ENCODE measurements at regions not wholly inside any gene's neighbourhood (a gene's known extent, or its start where the extent isn't known, plus 50 kb on each side); places are given as distances from the start of the nearest gene placed in this dataset.

GRCh38 chr1:191162762-191163161 lies 685.1 kb upstream of the BRINP3 start:
- FAIRE-seq, result no peak
- no peak for ATAC-seq
- DNase-seq (ENCODE audit: extremely low read depth in 1 of 4, low spot score in 3 of 4), result no peak
- Histone ChIP-seq H3K36me3 (ENCODE audit: control insufficient read depth, insufficient read depth, low read length) (no peaks in the 10 kb centered on the region), H3K9me3 (replicated peaks; ENCODE audit: control insufficient read depth, insufficient read depth, low read depth, low read length) (0 out of 2 replicates have a peak, but pooled peaks cover 2% of the 10 kb centered on the region), H3K79me2 (ENCODE audit: control insufficient read depth, insufficient read depth, low read length) (no peaks in the 10 kb centered on the region), H3K9ac (ENCODE audit: insufficient read depth in 1 of 2, low read depth in 2 of 2, low read length in 2 of 2) (no peak overlapping the region), H3K27ac (ENCODE audit: extremely low read depth, low read depth, low read length) (no peak overlapping the region), H4K20me1 (replicated peaks; ENCODE audit: control insufficient read depth, insufficient read depth, low read length) (no peaks in the 10 kb centered on the region), H3K4me1 (replicated peaks in 1 of 2; ENCODE audit: control insufficient read depth in 2 of 2, insufficient read depth in 2 of 2, low read length in 2 of 2) (no peaks in the 10 kb centered on the region), H3K27me3 (ENCODE audit: control insufficient read depth in 2 of 2, insufficient read depth in 2 of 2, low read length in 2 of 2) (no peaks in the 10 kb centered on the region), H3K9me1 (ENCODE audit: control insufficient read depth, insufficient read depth, low read length) (no peaks in the 10 kb centered on the region), H2AFZ (ENCODE audit: low read depth, low read length) (no peak overlapping the region), H3K4me2 (ENCODE audit: insufficient read depth, low read length) (no peak overlapping the region), H3K4me3 (no peak overlapping the region)
- ChIA-PET POLR2A (no interaction called here), CTCF (ENCODE audit: low intra/inter-chr PET ratio) (no interaction called here)
- TF ChIP-seq ZKSCAN8 (CRISPR knock-in tag; IDR thresholded peaks at IDR 0.05) (no peak), TAF15 (IDR thresholded peaks at IDR 0.05; ENCODE audit: low read depth, low read length) (no peak), C11orf30 (IDR thresholded peaks at IDR 0.05; ENCODE audit: low read depth) (peak; percentile 38; the same call in 1 of the 2 replicates), MAFK (IDR thresholded peaks at IDR 0.05; ENCODE audit: low read length) (peak; percentile 6; the same call in 1 of the 2 replicates), ZNF316 (IDR thresholded peaks at IDR 0.05) (peak; percentile 77)
- BruUV-seq (replicated peaks), result no TSS peak
- WGBS (ENCODE audit: insufficient coverage, low coverage, missing lambda C conversion rate), result 0% methylated on average over 2 of the region's 2 CpGs
- in situ Hi-C loops (cut with MboI), result no loop called here
- intact Hi-C loops (cut with micrococcal nuclease), result no loop called here

DNA sequence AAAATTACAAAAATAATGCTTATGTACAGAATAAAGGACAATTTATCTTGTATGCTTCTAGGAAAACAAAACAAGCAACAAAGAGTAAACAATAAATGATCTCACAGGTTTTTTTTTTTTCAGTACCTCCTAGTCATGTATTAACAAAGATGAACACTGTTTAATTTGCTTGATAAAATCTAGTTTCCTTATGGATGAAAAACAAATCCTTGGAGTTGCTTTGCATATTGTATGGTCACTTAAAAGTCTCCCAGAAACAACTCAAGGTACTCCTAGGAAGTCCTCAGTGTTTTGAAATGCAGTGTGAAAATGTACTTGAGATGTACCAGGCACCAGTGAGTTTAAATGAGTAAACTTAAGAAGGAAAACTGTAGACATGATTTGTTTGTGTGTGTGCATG lies 686.0 kb upstream of the BRINP3 start:
- no TSS peak for BruUV-seq (replicated peaks)
- H3K4me1 ChIP-seq (replicated peaks in 1 of 2; ENCODE audit: control insufficient read depth in 2 of 2, insufficient read depth in 2 of 2, low read length in 2 of 2), result no peaks in the 10 kb centered on the region
- no peaks in the 10 kb centered on the region for H3K79me2 ChIP-seq (ENCODE audit: control insufficient read depth, insufficient read depth, low read length)
- H3K4me2 ChIP-seq (ENCODE audit: insufficient read depth, low read length), result no peak overlapping the region
- H3K9me3 ChIP-seq (replicated peaks; ENCODE audit: control insufficient read depth, insufficient read depth, low read depth, low read length), result 0 out of 2 replicates have a peak, but pooled peaks cover 2% of the 10 kb centered on the region
- in situ Hi-C loops (cut with MboI) (no loop called here), intact Hi-C loops (cut with micrococcal nuclease) (no loop called here)
- no peaks in the 10 kb centered on the region for H4K20me1 ChIP-seq (replicated peaks; ENCODE audit: control insufficient read depth, insufficient read depth, low read length)
- H3K9ac ChIP-seq (ENCODE audit: insufficient read depth in 1 of 2, low read depth in 2 of 2, low read length in 2 of 2), result no peak overlapping the region
- CTCF ChIA-PET (ENCODE audit: low intra/inter-chr PET ratio), result no interaction called here
- H3K9me1 ChIP-seq (ENCODE audit: control insufficient read depth, insufficient read depth, low read length), result no peaks in the 10 kb centered on the region
- H3K36me3 ChIP-seq (ENCODE audit: control insufficient read depth, insufficient read depth, low read length), result no peaks in the 10 kb centered on the region
- H3K27me3 ChIP-seq (ENCODE audit: control insufficient read depth in 2 of 2, insufficient read depth in 2 of 2, low read length in 2 of 2), result no peaks in the 10 kb centered on the region
- DNase-seq (ENCODE audit: extremely low read depth in 1 of 4, low spot score in 3 of 4), result no peak
- no peak overlapping the region for H3K27ac ChIP-seq (ENCODE audit: extremely low read depth, low read depth, low read length)
- no peak overlapping the region for H3K4me3 ChIP-seq
- ATAC-seq, result no peak
- POLR2A ChIA-PET, result no interaction called here
- FAIRE-seq, result no peak
- no peak overlapping the region for H2AFZ ChIP-seq (ENCODE audit: low read depth, low read length)
- TF ChIP-seq STAT5A (IDR thresholded peaks at IDR 0.05; ENCODE audit: borderline replicate concordance, low read length), result no peak
- TF ChIP-seq HMBOX1 (IDR thresholded peaks at IDR 0.05), result no peak
- no peak for TF ChIP-seq EP400 (IDR thresholded peaks at IDR 0.05)
- no peak for TF ChIP-seq PHTF2 (CRISPR knock-in tag; IDR thresholded peaks at IDR 0.05)
- TF ChIP-seq ZNF217 (CRISPR knock-in tag; IDR thresholded peaks at IDR 0.05), result no peak
- TF ChIP-seq ARID2 (IDR thresholded peaks at IDR 0.05), result no peak
- no peak for TF ChIP-seq U2AF2 (optimal IDR thresholded peaks at IDR 0.05; ENCODE audit: low read depth, low read length)
- TF ChIP-seq KLF16 (IDR thresholded peaks at IDR 0.05), result no peak
- TF ChIP-seq LCOR (CRISPR knock-in tag; IDR thresholded peaks at IDR 0.05), result no peak
- TF ChIP-seq POLR2AphosphoS5 (IDR thresholded peaks at IDR 0.05; ENCODE audit: control insufficient read depth, insufficient read depth, low read depth, low read length), result no peak
- no peak for TF ChIP-seq TFAP4 (CRISPR knock-in tag; IDR thresholded peaks at IDR 0.05; ENCODE audit: borderline replicate concordance)
- no peak for TF ChIP-seq MAFG (tag; conservative IDR thresholded peaks at IDR 0.05)
